Activated naive CD8-positive, alpha-beta T cell treated with anti-CD3 and anti-CD28 coated beads, Interleukin-2, amount 10 ng/mL, durations not matched to agents 7 days and 5 days (primary cell): ENCODE measurements at regions not wholly inside any gene's neighbourhood (a gene's known extent, or its start where the extent isn't known, plus 50 kb on each side); places are given as distances from the start of the nearest gene placed in this dataset.

Source experiments
- ATAC-seq: fragments of 150-1000 bp; cut with Tn5 transposase; one replicate; pipeline ENCODE4 v1.10.0; 2021; ENCODE audit warnings: low read depth, moderate library complexity
- POLR2A ChIA-PET: fragments of 350-600 bp; sonication (Branson Sonifier 250); formaldehyde crosslinking; loops from one replicate; lab custom pipeline; 2021; ENCODE audit warnings: antibody characterized with exemption; lab: Charles Lee
- DNase-seq: peaks from one replicate; pipeline ENCODE4 v3.0.0; 2021
- H3K27ac Mint-ChIP-seq: one replicate; pipeline ENCODE4 v1.8.0; 2022; ENCODE audit warnings: mild to moderate bottlenecking, mixed read lengths
- H3K27me3 Mint-ChIP-seq: one replicate; pipeline ENCODE4 v1.8.0; 2022; ENCODE audit warnings: mild to moderate bottlenecking, moderate library complexity, mixed read lengths
- H3K36me3 Mint-ChIP-seq: one replicate; pipeline ENCODE4 v1.8.0; 2021; ENCODE audit warnings: mild to moderate bottlenecking, mixed read lengths
- H3K4me1 Mint-ChIP-seq: one replicate; pipeline ENCODE4 v1.8.0; 2021; ENCODE audit warnings: mixed read lengths
- H3K4me3 Mint-ChIP-seq: one replicate; pipeline ENCODE4 v1.8.0; 2022; ENCODE audit warnings: mild to moderate bottlenecking, moderate library complexity, mixed read lengths
- H3K9me3 Mint-ChIP-seq: one replicate; pipeline ENCODE4 v1.8.0; 2021; ENCODE audit warnings: mixed read lengths

- no peaks in the 10 kb centered on the region for H3K36me3 Mint-ChIP-seq
- no peak for ATAC-seq
- H3K27me3 Mint-ChIP-seq: no peaks in the 10 kb centered on the region
- no peak for DNase-seq
- H3K9me3 Mint-ChIP-seq: peaks cover 5% of the 10 kb centered on the region
- no peak overlapping the region for H3K27ac Mint-ChIP-seq
- H3K4me1 Mint-ChIP-seq: no peaks in the 10 kb centered on the region
- no peak overlapping the region for H3K4me3 Mint-ChIP-seq
- POLR2A ChIA-PET: no interaction called here
Observed at GRCh38 chr12:126483145-126484068, 1418.2 kb downstream of the AACS start.

GRCh38 chr12:126487431-126487980, 1422.3 kb downstream of the AACS start:
- POLR2A ChIA-PET: no interaction called here
- H3K27ac Mint-ChIP-seq: no peak overlapping the region
- H3K27me3 Mint-ChIP-seq: no peaks in the 10 kb centered on the region
- no peaks in the 10 kb centered on the region for H3K36me3 Mint-ChIP-seq
- no peak overlapping the region for H3K4me3 Mint-ChIP-seq
- no peak for ATAC-seq
- H3K9me3 Mint-ChIP-seq: peaks cover 8% of the 10 kb centered on the region
- no peaks in the 10 kb centered on the region for H3K4me1 Mint-ChIP-seq
- DNase-seq: no peak

GRCh38 chr12:126488806-126489205, 1423.6 kb downstream of the AACS start:
- Mint-ChIP-seq H3K27ac (no peak overlapping the region), H3K4me3 (no peak overlapping the region), H3K4me1 (no peaks in the 10 kb centered on the region), H3K27me3 (no peaks in the 10 kb centered on the region), H3K9me3 (peaks cover 9% of the 10 kb centered on the region), H3K36me3 (no peaks in the 10 kb centered on the region)
- no peak for ATAC-seq
- POLR2A ChIA-PET: no interaction called here
- no peak for DNase-seq

- POLR2A ChIA-PET: no interaction called here
- H3K36me3 Mint-ChIP-seq: no peaks in the 10 kb centered on the region
- ATAC-seq: no peak
Observed at GRCh38 chr12:126492181-126492580, 1426.9 kb downstream of the AACS start.

GRCh38 chr12:126493366-126494108, 1428.3 kb downstream of the AACS start:
- DNase-seq (no peak), ATAC-seq (no peak)
- no peaks in the 10 kb centered on the region for H3K27me3 Mint-ChIP-seq
- H3K36me3 Mint-ChIP-seq: no peaks in the 10 kb centered on the region
- no peak overlapping the region for H3K27ac Mint-ChIP-seq
- POLR2A ChIA-PET: no interaction called here
- no peaks in the 10 kb centered on the region for H3K4me1 Mint-ChIP-seq
- peaks cover 9% of the 10 kb centered on the region for H3K9me3 Mint-ChIP-seq
- H3K4me3 Mint-ChIP-seq: no peak overlapping the region

More at GRCh38 chr12:126492181-126492580, 1426.9 kb downstream of the AACS start:
- H3K4me3 Mint-ChIP-seq: no peak overlapping the region
- no peak for DNase-seq
- peaks cover 9% of the 10 kb centered on the region for H3K9me3 Mint-ChIP-seq
- H3K27me3 Mint-ChIP-seq: no peaks in the 10 kb centered on the region
- no peak overlapping the region for H3K27ac Mint-ChIP-seq
- no peaks in the 10 kb centered on the region for H3K4me1 Mint-ChIP-seq

GRCh38 chr12:126496201-126496600, 1431.0 kb downstream of the AACS start:
- Mint-ChIP-seq H3K36me3 (no peaks in the 10 kb centered on the region), H3K9me3 (peaks cover 4% of the 10 kb centered on the region), H3K4me3 (no peak overlapping the region), H3K27ac (no peak overlapping the region), H3K27me3 (no peaks in the 10 kb centered on the region), H3K4me1 (no peaks in the 10 kb centered on the region)
- DNase-seq (no peak), ATAC-seq (no peak)
- POLR2A ChIA-PET: no interaction called here

GRCh38 chr12:126506426-126507182, 1441.4 kb downstream of the AACS start:
- Mint-ChIP-seq H3K9me3 (peaks cover 1% of the 10 kb centered on the region), H3K27ac (no peak overlapping the region), H3K27me3 (no peaks in the 10 kb centered on the region), H3K4me1 (no peaks in the 10 kb centered on the region), H3K4me3 (no peak overlapping the region), H3K36me3 (no peaks in the 10 kb centered on the region)
- ATAC-seq: no peak
- POLR2A ChIA-PET: no interaction called here
- no peak for DNase-seq

GRCh38 chr12:126507231-126507630, 1442.0 kb downstream of the AACS start:
- POLR2A ChIA-PET: no interaction called here
- DNase-seq (no peak), ATAC-seq (no peak)
- Mint-ChIP-seq H3K36me3 (no peaks in the 10 kb centered on the region), H3K27ac (no peak overlapping the region), H3K9me3 (peaks cover 1% of the 10 kb centered on the region), H3K27me3 (no peaks in the 10 kb centered on the region), H3K4me3 (no peak overlapping the region), H3K4me1 (no peaks in the 10 kb centered on the region)

- Mint-ChIP-seq H3K4me3 (no peak overlapping the region), H3K27ac (no peak overlapping the region), H3K9me3 (no peaks in the 10 kb centered on the region), H3K27me3 (no peaks in the 10 kb centered on the region), H3K4me1 (no peaks in the 10 kb centered on the region), H3K36me3 (no peaks in the 10 kb centered on the region)
- ATAC-seq (no peak), DNase-seq (no peak)
- POLR2A ChIA-PET: no interaction called here
Observed at GRCh38 chr12:126509572-126509971, 1444.3 kb downstream of the AACS start.

GRCh38 chr12:126510630-126511029, 1445.4 kb downstream of the AACS start:
- Mint-ChIP-seq H3K27ac (no peak overlapping the region), H3K4me1 (no peaks in the 10 kb centered on the region)

GRCh38 chr12:126512916-126513913, 1448.0 kb downstream of the AACS start:
- H3K36me3 Mint-ChIP-seq: no peaks in the 10 kb centered on the region
- POLR2A ChIA-PET: no interaction called here
- no peak for ATAC-seq
- H3K4me1 Mint-ChIP-seq: no peaks in the 10 kb centered on the region
- no peak overlapping the region for H3K4me3 Mint-ChIP-seq
- no peak for DNase-seq
- peaks cover 2% of the 10 kb centered on the region for H3K9me3 Mint-ChIP-seq
- H3K27me3 Mint-ChIP-seq: no peaks in the 10 kb centered on the region
- no peak overlapping the region for H3K27ac Mint-ChIP-seq

More at GRCh38 chr12:126510630-126511029, 1445.4 kb downstream of the AACS start:
- H3K27me3 Mint-ChIP-seq: no peaks in the 10 kb centered on the region
- ATAC-seq: no peak
- POLR2A ChIA-PET: no interaction called here
- no peak overlapping the region for H3K4me3 Mint-ChIP-seq
- H3K36me3 Mint-ChIP-seq: no peaks in the 10 kb centered on the region
- DNase-seq: no peak
- peaks cover under 1% of the 10 kb centered on the region for H3K9me3 Mint-ChIP-seq

GRCh38 chr12:126518596-126519200, 1453.5 kb downstream of the AACS start:
- no peak overlapping the region for H3K4me3 Mint-ChIP-seq
- no peaks in the 10 kb centered on the region for H3K4me1 Mint-ChIP-seq
- POLR2A ChIA-PET: no interaction called here
- H3K36me3 Mint-ChIP-seq: no peaks in the 10 kb centered on the region
- H3K9me3 Mint-ChIP-seq: peaks cover 4% of the 10 kb centered on the region
- no peaks in the 10 kb centered on the region for H3K27me3 Mint-ChIP-seq
- DNase-seq: no peak
- no peak for ATAC-seq
- H3K27ac Mint-ChIP-seq: no peak overlapping the region
